ENCODE measurements at regions not wholly inside any gene's neighbourhood (a gene's known extent, or its start where the extent isn't known, plus 50 kb on each side); places are given as distances from the start of the nearest gene placed in this dataset.

- TF ChIP-seq CBX5 (CRISPR knock-in tag; IDR thresholded peaks at IDR 0.05; ENCODE audit: borderline replicate concordance) (peak; percentile 91; the same call in 1 of the 2 replicates), ZNF724P (CRISPR knock-in tag; IDR thresholded peaks at IDR 0.05; ENCODE audit: borderline replicate concordance) (no peak), NR1H2 (CRISPR knock-in tag; IDR thresholded peaks at IDR 0.05; ENCODE audit: borderline replicate concordance, low read depth) (no peak), EP300 (IDR thresholded peaks at IDR 0.05; ENCODE audit: low read depth in 2 of 2, low read length in 2 of 2) (no peak), EP300 (CRISPR knock-in tag; IDR thresholded peaks at IDR 0.05; ENCODE audit: borderline replicate concordance) (no peak), ZKSCAN5 (CRISPR knock-in tag; IDR thresholded peaks at IDR 0.05) (no peak), ZNF879 (CRISPR knock-in tag; IDR thresholded peaks at IDR 0.05) (no peak), DMAP1 (CRISPR knock-in tag; IDR thresholded peaks at IDR 0.05) (0 out of 2 replicates have a peak, but pooled peaks have one; percentile 22), JARID2 (CRISPR knock-in tag; IDR thresholded peaks at IDR 0.05; ENCODE audit: insufficient replicate concordance) (no peak), ZNF552 (CRISPR knock-in tag; IDR thresholded peaks at IDR 0.05; ENCODE audit: borderline replicate concordance) (no peak), LBX2 (CRISPR knock-in tag; IDR thresholded peaks at IDR 0.05; ENCODE audit: borderline replicate concordance) (no peak), TSC22D2 (CRISPR knock-in tag; IDR thresholded peaks at IDR 0.05; ENCODE audit: borderline replicate concordance) (peak; percentile 82; the same call in 1 of the 2 replicates), ZNF776 (CRISPR knock-in tag; IDR thresholded peaks at IDR 0.05) (no peak), HOXD1 (CRISPR knock-in tag; IDR thresholded peaks at IDR 0.05) (no peak), KDM4B (CRISPR knock-in tag; IDR thresholded peaks at IDR 0.05) (no peak), MYNN (CRISPR knock-in tag; IDR thresholded peaks at IDR 0.05; ENCODE audit: low read depth) (no peak), KMT2B (CRISPR knock-in tag; IDR thresholded peaks at IDR 0.05) (peak; percentile 61; the same call in 1 of the 2 replicates), ATF6 (CRISPR knock-in tag; conservative IDR thresholded peaks at IDR 0.05) (no peak), SETDB1 (CRISPR knock-in tag; IDR thresholded peaks at IDR 0.05; ENCODE audit: borderline replicate concordance) (no peak), ZBTB34 (CRISPR knock-in tag; IDR thresholded peaks at IDR 0.05) (no peak), RCOR2 (CRISPR knock-in tag; IDR thresholded peaks at IDR 0.05) (no peak), ZNF7 (CRISPR knock-in tag; IDR thresholded peaks at IDR 0.05) (no peak), ZZZ3 (CRISPR knock-in tag; IDR thresholded peaks at IDR 0.05; ENCODE audit: borderline replicate concordance) (no peak), ZKSCAN8 (CRISPR knock-in tag; IDR thresholded peaks at IDR 0.05; ENCODE audit: borderline replicate concordance) (peak; percentile 67; the same call in 1 of the 2 replicates)
These were observed 117.8 kb upstream of the SPACA1 start (continued) for GRCh38 chr6:87929843-87930288.
